ENCODE measurements at regions not wholly inside any gene's neighbourhood (a gene's known extent, or its start where the extent isn't known, plus 50 kb on each side); places are given as distances from the start of the nearest gene placed in this dataset.

DNA sequence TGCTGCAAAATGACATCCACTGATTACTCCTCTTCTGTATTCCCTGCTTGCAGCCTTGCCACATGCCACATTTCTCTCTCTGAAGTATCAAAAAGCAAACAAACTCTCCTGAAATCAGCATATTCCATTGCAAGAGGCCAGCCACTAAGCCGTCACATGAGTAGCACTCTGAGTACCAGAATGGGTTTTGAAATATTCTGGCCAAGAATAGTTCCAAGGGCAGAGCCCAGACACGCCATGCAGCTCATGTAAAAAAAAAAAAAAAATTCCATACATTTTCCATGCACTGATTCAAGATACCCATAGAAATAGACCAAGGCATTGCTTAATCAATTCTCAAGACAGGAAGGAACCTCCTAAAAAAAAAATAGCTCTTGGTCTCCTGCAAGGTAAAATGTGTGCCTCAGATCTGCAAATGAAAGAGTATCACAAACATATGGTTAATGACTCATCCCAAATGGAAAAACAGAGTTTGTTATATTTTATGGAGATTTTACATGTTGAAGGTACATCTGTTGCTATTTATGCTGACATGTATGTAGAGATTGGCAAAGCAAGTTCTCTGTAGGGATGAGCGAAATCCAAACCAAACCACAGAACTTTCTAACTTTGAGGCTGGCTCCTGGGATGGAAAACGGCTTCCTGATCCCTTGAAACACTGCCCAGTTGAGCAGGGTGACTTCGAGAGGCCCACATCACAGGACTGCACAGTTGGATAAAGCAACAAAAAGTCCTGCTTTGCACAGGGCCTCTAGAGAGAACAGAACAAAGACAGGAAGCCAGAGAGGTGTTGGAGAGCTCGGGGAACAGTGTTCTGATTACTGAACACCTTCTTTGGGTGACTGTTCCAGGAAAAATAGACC, 346.2 kb downstream of the ZNF521 start:
- Histone ChIP-seq H3K36me3 (ENCODE audit: control insufficient read depth, insufficient read depth, low read length) (no peaks in the 10 kb centered on the region), H3K4me3 (ENCODE audit: low read depth in 2 of 2, low read length in 2 of 2) (no peak overlapping the region), H3K27ac (ENCODE audit: low read length) (no peak overlapping the region), H3K4me1 (ENCODE audit: control insufficient read depth, insufficient read depth, low read length) (no peaks in the 10 kb centered on the region), H3K9me3 (ENCODE audit: control insufficient read depth, insufficient read depth, low read depth, low read length) (no peaks in the 10 kb centered on the region), H3K27me3 (ENCODE audit: control insufficient read depth, insufficient read depth, low read length) (no peaks in the 10 kb centered on the region)
- in situ Hi-C loops (cut with HindIII; ENCODE audit: low pct_unique_long_range_greater_than_20kb, low sequenced_read_pairs): no loop called here
- DNase-seq (ENCODE audit: low read depth, low spot score) (no peak), ATAC-seq (no peak)
- intact Hi-C loops (cut with micrococcal nuclease; ENCODE audit: unreplicated experiment): no loop called here
- no TSS peak for BruUV-seq (replicated peaks)
- TF ChIP-seq CTCF (IDR thresholded peaks at IDR 0.05) (no peak), TCF7L2 (IDR thresholded peaks at IDR 0.05; ENCODE audit: low read depth, low read length) (no peak)
- ChIA-PET CTCF (no interaction called here), POLR2A (no interaction called here)

DNA sequence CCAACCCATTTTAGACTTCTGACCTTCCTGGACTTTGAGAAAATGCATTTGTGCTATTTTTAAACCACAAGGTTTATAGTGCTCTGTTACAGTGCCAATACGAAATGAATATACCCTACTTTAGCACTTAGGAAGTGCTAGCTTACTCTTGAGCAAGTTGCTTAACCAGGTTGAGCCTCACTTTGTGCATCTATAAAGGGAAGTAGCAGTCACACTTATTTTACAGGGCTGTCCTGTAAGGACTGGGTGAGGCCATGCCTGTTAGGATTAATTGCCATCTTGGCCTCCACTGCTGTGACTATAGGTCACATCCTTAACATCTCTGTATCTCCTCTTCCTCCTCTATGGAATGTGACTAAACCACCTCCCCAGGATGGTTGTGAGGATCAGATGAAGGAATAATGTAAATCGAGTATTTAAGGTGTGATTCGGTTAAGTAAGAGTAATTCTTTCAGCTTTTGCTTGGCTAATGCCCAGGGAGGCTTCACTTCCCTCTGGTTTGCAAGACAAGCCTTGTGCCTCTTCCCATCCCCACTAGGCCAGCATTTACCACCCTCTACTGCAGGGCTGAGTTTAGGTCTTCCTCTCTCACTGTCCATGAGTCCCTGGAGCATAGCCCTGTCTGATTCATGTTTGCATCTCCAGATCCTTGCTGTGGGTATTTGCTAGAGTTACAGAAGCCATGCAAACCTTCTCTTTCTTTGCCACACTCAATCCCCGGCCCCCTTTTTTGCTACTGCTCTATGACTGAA, 341.2 kb downstream of the ZNF521 start:
- Histone ChIP-seq H3K36me3 (ENCODE audit: control insufficient read depth, insufficient read depth, low read length) (no peaks in the 10 kb centered on the region), H3K27me3 (ENCODE audit: control insufficient read depth, insufficient read depth, low read length) (no peaks in the 10 kb centered on the region), H3K9me3 (ENCODE audit: control insufficient read depth, insufficient read depth, low read depth, low read length) (no peaks in the 10 kb centered on the region), H3K27ac (ENCODE audit: low read length) (no peak overlapping the region), H3K4me1 (ENCODE audit: control insufficient read depth, insufficient read depth, low read length) (no peaks in the 10 kb centered on the region), H3K4me3 (ENCODE audit: low read depth in 2 of 2, low read length in 2 of 2) (no peak overlapping the region)
- BruUV-seq (replicated peaks): no TSS peak
- DNase-seq (ENCODE audit: low read depth, low spot score) (no peak), ATAC-seq (no peak)
- ChIA-PET POLR2A (no interaction called here), CTCF (no interaction called here)
- in situ Hi-C loops (cut with HindIII; ENCODE audit: low pct_unique_long_range_greater_than_20kb, low sequenced_read_pairs): no loop called here
- TF ChIP-seq TCF7L2 (IDR thresholded peaks at IDR 0.05; ENCODE audit: low read depth, low read length) (no peak), SIN3A (IDR thresholded peaks at IDR 0.05; ENCODE audit: borderline replicate concordance, insufficient read depth, low read depth, low read length) (no peak), POLR2AphosphoS5 (IDR thresholded peaks at IDR 0.05; ENCODE audit: low read depth, low read length) (no peak), CTCF (IDR thresholded peaks at IDR 0.05) (no peak)
- TF ChIP-seq, protein P1, sequence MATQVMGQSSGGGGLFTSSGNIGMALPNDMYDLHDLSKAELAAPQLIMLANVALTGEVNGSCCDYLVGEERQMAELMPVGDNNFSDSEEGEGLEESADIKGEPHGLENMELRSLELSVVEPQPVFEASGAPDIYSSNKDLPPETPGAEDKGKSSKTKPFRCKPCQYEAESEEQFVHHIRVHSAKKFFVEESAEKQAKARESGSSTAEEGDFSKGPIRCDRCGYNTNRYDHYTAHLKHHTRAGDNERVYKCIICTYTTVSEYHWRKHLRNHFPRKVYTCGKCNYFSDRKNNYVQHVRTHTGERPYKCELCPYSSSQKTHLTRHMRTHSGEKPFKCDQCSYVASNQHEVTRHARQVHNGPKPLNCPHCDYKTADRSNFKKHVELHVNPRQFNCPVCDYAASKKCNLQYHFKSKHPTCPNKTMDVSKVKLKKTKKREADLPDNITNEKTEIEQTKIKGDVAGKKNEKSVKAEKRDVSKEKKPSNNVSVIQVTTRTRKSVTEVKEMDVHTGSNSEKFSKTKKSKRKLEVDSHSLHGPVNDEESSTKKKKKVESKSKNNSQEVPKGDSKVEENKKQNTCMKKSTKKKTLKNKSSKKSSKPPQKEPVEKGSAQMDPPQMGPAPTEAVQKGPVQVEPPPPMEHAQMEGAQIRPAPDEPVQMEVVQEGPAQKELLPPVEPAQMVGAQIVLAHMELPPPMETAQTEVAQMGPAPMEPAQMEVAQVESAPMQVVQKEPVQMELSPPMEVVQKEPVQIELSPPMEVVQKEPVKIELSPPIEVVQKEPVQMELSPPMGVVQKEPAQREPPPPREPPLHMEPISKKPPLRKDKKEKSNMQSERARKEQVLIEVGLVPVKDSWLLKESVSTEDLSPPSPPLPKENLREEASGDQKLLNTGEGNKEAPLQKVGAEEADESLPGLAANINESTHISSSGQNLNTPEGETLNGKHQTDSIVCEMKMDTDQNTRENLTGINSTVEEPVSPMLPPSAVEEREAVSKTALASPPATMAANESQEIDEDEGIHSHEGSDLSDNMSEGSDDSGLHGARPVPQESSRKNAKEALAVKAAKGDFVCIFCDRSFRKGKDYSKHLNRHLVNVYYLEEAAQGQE (IDR thresholded peaks at IDR 0.05; ENCODE audit: insufficient read depth in 1 of 2, low read depth in 2 of 2, low read length in 1 of 2): no peak
- intact Hi-C loops (cut with micrococcal nuclease; ENCODE audit: unreplicated experiment): no loop called here
